GM23338 (cell line): ENCODE measurements at regions not wholly inside any gene's neighbourhood (a gene's known extent, or its start where the extent isn't known, plus 50 kb on each side); places are given as distances from the start of the nearest gene placed in this dataset.

Experiments used
- EZH2 ChIP-seq: fragments of 200-600 bp; sonication (generic); IDR thresholded peaks from one replicate; pipeline ENCODE4 v1.8.0; 2017; ENCODE audit warnings: antibody characterized with exemption, mild to moderate bottlenecking, low read depth; ENCODE audit not compliant: unreplicated experiment
- POLR2AphosphoS5 ChIP-seq: IDR thresholded peaks from 2 replicates; pipeline ENCODE4 v1.6.1; 2016; ENCODE audit warnings: antibody characterized with exemption, low read depth
- STAT1 ChIP-seq: IDR thresholded peaks from one replicate; pipeline ENCODE4 v1.6.1; 2016; ENCODE audit warnings: antibody characterized with exemption; ENCODE audit not compliant: unreplicated experiment

DNA sequence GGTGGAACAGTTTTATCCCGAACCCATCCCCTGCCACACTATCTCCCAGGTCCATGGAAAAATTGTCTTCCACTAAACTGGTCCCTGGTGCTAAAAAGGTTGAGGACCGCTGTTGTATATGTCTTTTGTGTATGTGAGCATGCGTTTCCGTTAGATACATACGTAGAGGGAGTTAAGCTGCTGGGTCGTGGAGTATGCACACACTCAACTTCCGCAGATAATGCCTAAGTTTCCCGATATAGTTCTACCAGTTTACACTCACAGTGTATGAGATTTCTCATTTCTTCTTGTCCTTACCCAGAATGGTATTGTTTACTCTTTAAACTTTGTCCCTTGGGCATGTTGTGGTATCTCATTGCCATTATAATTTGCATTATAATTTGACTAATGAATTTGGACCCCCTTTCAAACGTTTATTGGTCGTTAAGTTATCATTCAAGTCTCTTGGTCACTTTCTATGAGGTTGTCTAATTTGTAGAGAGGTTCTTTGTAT is 50.5 kb upstream of the SCAF8 start (continued):
- no peak for TF ChIP-seq STAT1
- no peak for TF ChIP-seq POLR2AphosphoS5
- TF ChIP-seq EZH2 = no peak
